SK-N-SH (cell line): ENCODE measurements at regions not wholly inside any gene's neighbourhood (a gene's known extent, or its start where the extent isn't known, plus 50 kb on each side); places are given as distances from the start of the nearest gene placed in this dataset.

Experiments
- CTCF ChIA-PET: fragments of 300-600, 350-600 bp; formaldehyde crosslinking; extraction: SDS; loops from one replicate; lab custom pipeline; 2021; lab: Yijun Ruan, JAX
- POLR2A ChIA-PET: fragments of 350-600 bp; sonication (Branson Sonifier 250); formaldehyde crosslinking; extraction: SDS; loops from one replicate; lab custom pipeline; 2020; ENCODE audit warnings: antibody characterized with exemption, inconsistent platforms; lab: Yijun Ruan, JAX
- DNase-seq: peaks from one replicate; pipeline ENCODE4 v3.0.0; 2012
- H2AFZ ChIP-seq: fragments of 200-600 bp; sonication (generic); 2 replicates; pipeline ENCODE4 v1.8.1; 2016; ENCODE audit warnings: antibody characterized with exemption, mild to moderate bottlenecking, low read depth
- H3F3A ChIP-seq: fragments of 200-600 bp; sonication (generic); replicated peaks from 2 replicates; pipeline ENCODE3; 2016; ENCODE audit warnings: antibody characterized with exemption, mild to moderate bottlenecking; ENCODE audit not compliant: insufficient read depth
- H3K27ac ChIP-seq, 2 experiments: fragments of 200-500 bp in 1 of 2; fragments of 200-600 bp in 1 of 2; sonication (Bioruptor generic) in 1 of 2; sonication (generic), shearing (Covaris generic) in 1 of 2; 2 replicates each; pipeline versions ENCODE4 v1.5.1 to v1.6.1; 2014 to 2016; ENCODE audit warnings: low read depth in 2 of 2, inconsistent platforms in 1 of 2, low read length in 1 of 2, mild to moderate bottlenecking in 1 of 2, mixed read lengths in 1 of 2
- H3K27me3 ChIP-seq: fragments of 200-600 bp; sonication (generic), shearing (Covaris generic); 2 replicates; pipeline ENCODE4 v1.6.1; 2016; ENCODE audit warnings: mixed run types; ENCODE audit not compliant: insufficient read depth
- H3K36me3 ChIP-seq, 2 experiments: fragments of 200-500 bp in 1 of 2; fragments of 200-600 bp in 1 of 2; sonication (Bioruptor generic) in 1 of 2; sonication (generic) in 1 of 2; replicated peaks in 1 of 2; 2 replicates each; pipeline versions ENCODE3 to v1.5.1; 2014 to 2016; ENCODE audit warnings: low read length in 1 of 2, mild to moderate bottlenecking in 1 of 2; ENCODE audit not compliant: insufficient read depth in 2 of 2, control insufficient read depth in 1 of 2
- H3K4me1 ChIP-seq, 2 experiments: fragments of 200-500 bp in 1 of 2; fragments of 200-600 bp in 1 of 2; sonication (Bioruptor generic) in 1 of 2; sonication (generic), shearing (Covaris generic) in 1 of 2; 2 replicates each; pipeline versions ENCODE4 v1.5.1 to v1.6.1; 2014 to 2016; ENCODE audit warnings: low read depth in 1 of 2, low read length in 1 of 2, mixed run types in 1 of 2; ENCODE audit not compliant: insufficient read depth in 2 of 2, control insufficient read depth in 1 of 2
- H3K4me2 ChIP-seq: fragments of 200-600 bp; sonication (generic), shearing (Covaris generic); 2 replicates; pipeline ENCODE4 v1.6.1; 2017; ENCODE audit warnings: mixed run types
- H3K4me3 ChIP-seq, 2 experiments: fragments of 200-500 bp in 1 of 2; fragments of 200-600 bp in 1 of 2; sonication (Bioruptor generic) in 1 of 2; sonication (generic), shearing (Covaris generic) in 1 of 2; 2 replicates each; pipeline versions ENCODE4 v1.5.1 to v1.8.1; 2014 to 2016; ENCODE audit warnings: low read depth in 2 of 2, inconsistent platforms in 1 of 2, low read length in 1 of 2, mild to moderate bottlenecking in 1 of 2, mixed read lengths in 1 of 2, moderate library complexity in 1 of 2
- H3K79me2 ChIP-seq: fragments of 200-600 bp; sonication (generic); 2 replicates; pipeline ENCODE4 v1.8.1; 2017; ENCODE audit warnings: mild to moderate bottlenecking; ENCODE audit not compliant: insufficient read depth
- H3K9ac ChIP-seq: fragments of 200-600 bp; sonication (generic); 2 replicates; pipeline ENCODE4 v1.6.1; 2017; ENCODE audit warnings: mixed run types
- H3K9me2 ChIP-seq: fragments of 200-600 bp; sonication (generic); 2 replicates; pipeline ENCODE4 v1.6.1; 2017; ENCODE audit warnings: mixed run types
- H3K9me3 ChIP-seq: fragments of 200-600 bp; sonication (generic); 2 replicates; pipeline ENCODE4 v1.6.1; 2017; ENCODE audit warnings: mixed run types, mild to moderate bottlenecking, moderate library complexity
- H4K20me1 ChIP-seq: fragments of 200-600 bp; sonication (generic); 2 replicates; pipeline ENCODE4 v1.6.1; 2017; ENCODE audit warnings: mild to moderate bottlenecking, mixed run types; ENCODE audit not compliant: insufficient read depth
- CHD2 ChIP-seq: fragments of 150-350 bp; IDR thresholded peaks from 2 replicates; pipeline ENCODE4 v1.6.1; 2018; ENCODE audit warnings: low read length; ENCODE audit not compliant: partially characterized antibody
- CTCF ChIP-seq: fragments of 200-600 bp; sonication (generic); IDR thresholded peaks from 2 replicates; pipeline ENCODE4 v1.6.1; 2017; ENCODE audit warnings: antibody characterized with exemption, mild to moderate bottlenecking, moderate library complexity
- ELF1 ChIP-seq: IDR thresholded peaks from 2 replicates; pipeline ENCODE4 v1.4.0; 2012
- FOSL2 ChIP-seq: IDR thresholded peaks from 2 replicates; pipeline ENCODE4 v1.4.0; 2012; ENCODE audit warnings: low read depth, mild to moderate bottlenecking, moderate library complexity, borderline replicate concordance
- FOXJ3 ChIP-seq: sonication (generic); formaldehyde crosslinking; IDR thresholded peaks from 2 replicates; pipeline ENCODE4 v1.5.1; 2020; ENCODE audit warnings: mild to moderate bottlenecking, missing genetic modification reagents
- GABPA ChIP-seq: IDR thresholded peaks from 2 replicates; pipeline ENCODE4 v1.4.0; 2012; ENCODE audit warnings: low read depth, mild to moderate bottlenecking
- GATA2 ChIP-seq: sonication (generic); formaldehyde crosslinking; IDR thresholded peaks from 2 replicates; pipeline ENCODE4 v1.5.0; 2020; ENCODE audit warnings: mild to moderate bottlenecking, missing genetic modification reagents
- IRF3 ChIP-seq: fragments of 150-350 bp; IDR thresholded peaks from 2 replicates; pipeline ENCODE4 v1.6.1; 2016; ENCODE audit warnings: mild to moderate bottlenecking, low read depth, low read length
- POLR2AphosphoS5 ChIP-seq: IDR thresholded peaks from 2 replicates; pipeline ENCODE4 v1.6.1; 2012; ENCODE audit warnings: low read depth, low read length
- RAD21 ChIP-seq: IDR thresholded peaks from 2 replicates; pipeline ENCODE4 v1.6.1; 2012; ENCODE audit warnings: mild to moderate bottlenecking, low read length
- RCOR1 ChIP-seq: fragments of 150-350 bp; IDR thresholded peaks from 2 replicates; pipeline ENCODE4 v1.6.1; 2017; ENCODE audit warnings: antibody characterized with exemption, low read length
- RFX5 ChIP-seq: IDR thresholded peaks from 2 replicates; pipeline ENCODE4 v1.6.1; 2012; ENCODE audit warnings: mild to moderate bottlenecking, improper control_type of control experiment, low read length
- RXRA ChIP-seq: IDR thresholded peaks from 2 replicates; pipeline ENCODE4 v1.4.0; 2012; ENCODE audit warnings: low read depth, mild to moderate bottlenecking, borderline replicate concordance
- SIN3A ChIP-seq: IDR thresholded peaks from 2 replicates; pipeline ENCODE4 v1.6.1; 2012; ENCODE audit warnings: low read depth, mild to moderate bottlenecking, low read length, moderate library complexity, borderline replicate concordance
- SMC3 ChIP-seq: IDR thresholded peaks from 2 replicates; pipeline ENCODE4 v1.6.1; 2012; ENCODE audit warnings: low read depth, low read length, improper control_type of control experiment
- TCF12 ChIP-seq: IDR thresholded peaks from 2 replicates; pipeline ENCODE4 v1.4.0; 2012
- ZBTB33 ChIP-seq: IDR thresholded peaks from 2 replicates; pipeline ENCODE4 v1.4.0; 2012; ENCODE audit warnings: low read depth, borderline replicate concordance
- WGBS: methylation state at CpG from one replicate; pipeline ENCODE4 v1.1.6; 2017; ENCODE audit warnings: low lambda C conversion rate; 5-methylcytosine and 5-hydroxymethylcytosine counted together
- TF ChIP-seq, protein P1 (sequence below): IDR thresholded peaks from 2 replicates; pipeline ENCODE4; 2012

DNA sequence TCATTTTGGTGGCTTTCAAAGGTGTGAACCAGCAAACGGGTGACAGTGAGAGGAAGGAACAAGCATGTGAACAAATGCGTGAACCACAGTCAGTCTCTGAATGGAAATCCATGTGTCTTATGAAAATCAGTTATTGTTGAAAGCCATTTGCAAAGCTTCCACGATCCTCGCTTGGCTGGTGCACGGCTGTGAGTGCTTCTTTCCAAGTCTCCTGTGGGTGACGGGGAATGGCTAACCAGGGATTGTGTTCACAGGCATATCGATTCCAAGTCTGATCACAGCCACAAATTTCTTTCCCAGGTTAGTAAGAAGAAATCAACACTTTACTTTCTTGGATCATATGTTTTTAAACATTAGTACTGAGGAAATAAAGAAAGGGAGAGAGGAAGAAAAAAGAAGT, 556.9 kb upstream of the RBFOX1 start:
- Histone ChIP-seq H3K36me3 (no peaks in the 10 kb centered on the region), H3K27me3 (no peaks in the 10 kb centered on the region), H3K4me1 (no peaks in the 10 kb centered on the region), H3K79me2 (no peaks in the 10 kb centered on the region), H3K9me3 (no peaks in the 10 kb centered on the region), H4K20me1 (no peaks in the 10 kb centered on the region), H3K27ac (no peak overlapping the region), H3F3A (no peaks in the 10 kb centered on the region), H2AFZ (no peak overlapping the region), H3K4me3 (no peak overlapping the region), H3K4me2 (no peak overlapping the region), H3K9ac (no peak overlapping the region), H3K9me2 (peaks cover 4% of the 10 kb centered on the region; the same call in 1 of the 2 replicates)
- TF ChIP-seq TCF12 (no peak), GATA2 (CRISPR knock-in tag) (no peak), ZBTB33 (no peak), CTCF (no peak), POLR2AphosphoS5 (no peak), FOXJ3 (CRISPR knock-in tag) (no peak), SIN3A (no peak), FOSL2 (no peak), GABPA (no peak), RCOR1 (no peak), RFX5 (no peak), CHD2 (no peak), IRF3 (no peak), RAD21 (no peak), ELF1 (no peak), RXRA (no peak), SMC3 (no peak)
- TF ChIP-seq, protein P1, sequence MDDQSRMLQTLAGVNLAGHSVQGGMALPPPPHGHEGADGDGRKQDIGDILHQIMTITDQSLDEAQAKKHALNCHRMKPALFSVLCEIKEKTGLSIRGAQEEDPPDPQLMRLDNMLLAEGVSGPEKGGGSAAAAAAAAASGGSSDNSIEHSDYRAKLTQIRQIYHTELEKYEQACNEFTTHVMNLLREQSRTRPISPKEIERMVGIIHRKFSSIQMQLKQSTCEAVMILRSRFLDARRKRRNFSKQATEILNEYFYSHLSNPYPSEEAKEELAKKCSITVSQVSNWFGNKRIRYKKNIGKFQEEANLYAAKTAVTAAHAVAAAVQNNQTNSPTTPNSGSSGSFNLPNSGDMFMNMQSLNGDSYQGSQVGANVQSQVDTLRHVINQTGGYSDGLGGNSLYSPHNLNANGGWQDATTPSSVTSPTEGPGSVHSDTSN, result no peak
- POLR2A ChIA-PET, result no interaction called here
- WGBS, result 51% methylated on average over 7 of the region's 7 CpGs
- CTCF ChIA-PET, result interaction anchor here (0.7 kb wide), 1 partner anchor 55 kb away, joined by 3 read pairs; no protein-coding TSS in a partner anchor
- no peak for DNase-seq
